PC-9 (cell line): ENCODE measurements at regions not wholly inside any gene's neighbourhood (a gene's known extent, or its start where the extent isn't known, plus 50 kb on each side); places are given as distances from the start of the nearest gene placed in this dataset.

ENCODE experiments used
- CTCF ChIP-seq: fragments of 200-600 bp; sonication (generic); conservative IDR thresholded peaks from 2 replicates; pipeline ENCODE4 v1.6.1; 2017; ENCODE audit warnings: mixed run types, antibody characterized with exemption, mild to moderate bottlenecking, moderate library complexity
- EZH2 ChIP-seq: fragments of 200-600 bp; sonication (generic); IDR thresholded peaks from 2 replicates; pipeline ENCODE4 v1.8.0; 2017; ENCODE audit warnings: antibody characterized with exemption, low read depth

DNA sequence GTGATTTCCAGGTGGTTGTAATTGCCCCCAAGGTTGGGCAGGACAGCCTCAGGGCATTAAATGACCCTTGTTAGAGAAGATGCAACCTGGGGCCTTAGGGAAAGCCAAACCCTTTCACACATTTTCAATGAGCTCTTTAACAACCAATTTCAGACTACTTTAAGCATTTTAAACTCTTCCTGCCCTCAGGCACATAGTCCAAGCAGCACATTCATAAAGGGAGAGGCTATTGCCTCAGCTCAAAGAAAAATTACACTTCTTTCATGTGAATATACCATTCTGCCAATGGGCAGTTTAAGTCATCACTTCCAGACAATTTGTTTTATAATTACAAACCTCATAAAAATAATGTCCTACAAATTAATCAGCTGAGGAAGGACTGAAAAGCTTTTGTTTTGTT, 544.5 kb downstream of the NPIPA7 start:
- TF ChIP-seq CTCF = no peak
- TF ChIP-seq EZH2 = no peak
